Prostate gland (tissue), 2 donors: ENCODE measurements at regions not wholly inside any gene's neighbourhood (a gene's known extent, or its start where the extent isn't known, plus 50 kb on each side); places are given as distances from the start of the nearest gene placed in this dataset.
"Not testable (repeated sequence)": the region's sequence is repeated elsewhere in the genome, so short reads cannot be mapped to it uniquely, and the experiment has no call there.

Experiments
- DNase-seq: peaks from one replicate; pipeline ENCODE4 v3.0.0-alpha.2; 2019; ENCODE audit warnings: low spot score
- H3K27ac ChIP-seq, 2 donors: fragments of 200-600 bp; sonication (generic); 2 replicates each; pipeline ENCODE4 v1.5.1; 2017 to 2019
- H3K27me3 ChIP-seq: fragments of 200-600 bp; sonication (generic); replicated peaks from 2 replicates; pipeline ENCODE4 v1.5.1; 2019; ENCODE audit not compliant: insufficient read depth
- H3K36me3 ChIP-seq, 2 donors: fragments of 200-600 bp; sonication (generic); 1 replicate in 1 of 2; 2 replicates in 1 of 2; pipeline versions ENCODE4 v1.5.1 to v1.8.1; 2017 to 2019
- H3K4me1 ChIP-seq: fragments of 200-600 bp; sonication (generic); replicated peaks from 2 replicates; pipeline ENCODE4 v1.5.1; 2019
- H3K4me3 ChIP-seq, 2 donors: fragments of 200-600 bp; sonication (generic); 2 replicates each; pipeline ENCODE4 v1.5.1; 2017 to 2019
- H3K9me3 ChIP-seq: fragments of 200-600 bp; sonication (generic); 2 replicates; pipeline ENCODE4 v1.5.1; 2017
- CTCF ChIP-seq, 4 experiments: fragments of 200-600 bp in 2 of 4; fragments of 450-650 bp in 2 of 4; sonication (generic) in 2 of 4; IDR thresholded peaks; 1 replicate in 3 of 4; 2 replicates in 1 of 4; pipeline ENCODE4 v1.5.1; 2016 to 2019; ENCODE audit warnings: antibody characterized with exemption in 4 of 4, mild to moderate bottlenecking in 2 of 4, moderate library complexity in 2 of 4
- POLR2A ChIP-seq: fragments of 450-650 bp; IDR thresholded peaks from one replicate; pipeline ENCODE4 v1.6.1; 2016; ENCODE audit warnings: antibody characterized with exemption, mild to moderate bottlenecking
- POLR2AphosphoS5 ChIP-seq: sonication (generic); formaldehyde crosslinking; IDR thresholded peaks from one replicate; pipeline ENCODE4 v1.6.1; 2017; ENCODE audit warnings: antibody characterized with exemption
- WGBS: methylation state at CpG from one replicate; pipeline ENCODE4 v1.1.5; 2018; 5-methylcytosine and 5-hydroxymethylcytosine counted together
- intact Hi-C: fragments of 100-400 bp; cut with DNase I; formaldehyde crosslinking; loops from one replicate; pipeline ENCODE4 v1.14.2; 2022

DNA sequence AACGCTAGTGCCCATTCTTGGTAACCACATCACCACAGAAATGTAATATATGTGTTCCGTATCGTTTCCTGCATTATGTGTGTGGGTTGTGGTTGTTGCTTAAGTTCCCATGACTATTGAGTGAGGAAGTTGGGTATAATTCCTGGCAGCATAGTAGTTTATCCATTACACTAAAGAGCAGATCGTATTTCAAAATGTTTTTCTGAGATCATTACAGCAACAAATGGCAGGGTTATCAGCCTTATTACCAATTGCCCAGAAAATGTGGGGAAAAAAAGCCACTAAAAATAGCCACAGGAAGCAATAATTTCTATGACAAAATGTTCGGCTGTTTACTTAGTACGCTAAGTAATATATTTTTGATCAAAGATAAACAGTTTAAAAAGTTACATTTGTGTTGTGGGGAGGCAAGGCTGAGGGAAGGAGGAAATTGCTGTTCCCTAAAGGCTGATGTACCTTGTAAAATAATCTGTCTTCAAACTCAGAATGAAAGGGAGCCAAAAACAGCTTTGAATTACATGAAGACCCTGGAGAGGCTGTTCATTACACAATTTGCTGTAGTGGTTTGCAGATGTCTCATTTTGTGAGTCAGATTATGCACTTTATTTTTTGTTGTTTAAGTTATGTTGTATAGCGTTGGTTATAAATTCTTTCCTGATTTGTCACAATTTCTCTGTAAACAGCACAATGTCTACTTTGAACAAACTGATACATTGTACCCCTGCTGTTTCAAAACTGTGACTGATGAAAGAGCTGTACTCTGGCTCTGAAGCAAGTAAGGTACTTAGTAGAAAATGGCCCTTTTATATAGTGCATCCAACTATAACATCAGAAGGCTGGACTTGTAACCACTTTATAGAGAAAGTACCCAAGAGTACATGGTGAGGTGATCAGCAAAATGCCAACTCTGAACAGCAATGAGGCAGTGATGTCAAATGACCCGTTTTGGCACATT lies 1028.5 kb downstream of the NR2F1-AS1 start:
- Histone ChIP-seq H3K4me3 (no peak overlapping the region), H3K4me1 (no peaks in the 10 kb centered on the region), H3K27ac (peak overlapping the region in 1 of 2 donors; percentile 7), H3K9me3 (no peaks in the 10 kb centered on the region), H3K27me3 (no peaks in the 10 kb centered on the region), H3K36me3 (no peaks in the 10 kb centered on the region)
- DNase-seq = no peak
- intact Hi-C loops = no loop called here
- no peak for TF ChIP-seq POLR2A
- TF ChIP-seq CTCF (IDR thresholded peaks at IDR 0.05) = no peak
- no peak for TF ChIP-seq POLR2AphosphoS5
- WGBS = 23% methylated on average over 8 of the region's 8 CpGs

DNA sequence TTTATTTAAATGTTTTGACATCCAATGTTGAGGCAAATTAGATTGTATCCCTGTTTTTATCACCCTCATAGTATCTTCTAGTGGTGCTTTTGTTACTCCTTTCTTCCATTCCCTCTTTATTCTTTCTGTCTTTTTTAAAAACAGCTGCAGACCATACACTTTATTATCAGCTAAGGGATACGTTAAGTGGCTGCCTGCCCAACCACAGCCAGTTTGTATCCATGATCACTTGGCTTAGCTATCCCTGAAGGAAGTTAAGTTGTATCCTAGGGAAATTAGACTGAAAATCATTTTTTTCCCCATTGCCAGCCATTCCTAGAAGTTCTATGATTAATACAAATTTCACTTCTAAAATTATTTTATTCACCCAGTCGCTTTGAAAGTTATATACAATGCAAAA lies 1032.7 kb downstream of the NR2F1-AS1 start:
- DNase-seq = no peak
- intact Hi-C loops = no loop called here
- H3K4me1 ChIP-seq = no peaks in the 10 kb centered on the region

DNA sequence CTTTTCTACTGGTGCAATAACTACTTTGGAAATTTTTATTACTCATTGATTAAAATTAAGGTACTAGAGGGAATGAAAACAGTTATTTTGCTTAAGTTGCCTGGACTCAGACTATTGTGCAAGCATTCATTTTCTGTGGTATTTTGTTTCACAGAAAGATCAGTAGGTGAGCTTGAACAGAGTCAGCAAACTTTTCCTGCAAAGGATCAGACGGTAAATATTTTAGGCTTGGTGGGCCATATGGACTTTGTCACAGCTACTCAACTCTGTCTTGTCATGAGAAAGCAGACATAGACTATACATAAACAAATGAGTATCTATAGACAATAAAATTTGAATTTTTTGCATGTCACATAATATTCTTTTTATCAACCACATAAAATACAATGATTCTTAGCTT lies 1036.4 kb downstream of the NR2F1-AS1 start:
- no peaks in the 10 kb centered on the region for H3K36me3 ChIP-seq
- H3K4me3 ChIP-seq = no peak overlapping the region
- no peaks in the 10 kb centered on the region for H3K9me3 ChIP-seq
- intact Hi-C loops = no loop called here
- no peaks in the 10 kb centered on the region for H3K4me1 ChIP-seq
- H3K27ac ChIP-seq = no peak overlapping the region
- WGBS = 83% methylated on average over 1 of the region's 1 CpG
- no peaks in the 10 kb centered on the region for H3K27me3 ChIP-seq
- DNase-seq = no peak
- no peak for TF ChIP-seq POLR2A

More for the DNA sequence above, 1032.7 kb downstream of the NR2F1-AS1 start:
- Histone ChIP-seq H3K27ac (no peak overlapping the region), H3K4me3 (no peak overlapping the region), H3K9me3 (no peaks in the 10 kb centered on the region), H3K36me3 (no peaks in the 10 kb centered on the region), H3K27me3 (no peaks in the 10 kb centered on the region)
- 70% methylated on average over 2 of the region's 2 CpGs for WGBS
- TF ChIP-seq CTCF (IDR thresholded peaks at IDR 0.05) (no peak), POLR2AphosphoS5 (no peak), POLR2A (no peak)

- 76% methylated on average over 3 of the region's 3 CpGs for WGBS
- intact Hi-C loops = no loop called here
- Histone ChIP-seq H3K4me3 (no peak overlapping the region), H3K9me3 (no peaks in the 10 kb centered on the region), H3K27ac (no peak overlapping the region), H3K27me3 (no peaks in the 10 kb centered on the region), H3K4me1 (no peaks in the 10 kb centered on the region), H3K36me3 (no peaks in the 10 kb centered on the region)
- no peak for DNase-seq
- TF ChIP-seq POLR2A = no peak
- TF ChIP-seq POLR2AphosphoS5 = no peak
- TF ChIP-seq CTCF (IDR thresholded peaks at IDR 0.05) = no peak
These were observed 1037.0 kb downstream of the NR2F1-AS1 start for GRCh38 chr5:92544036-92544435.

DNA sequence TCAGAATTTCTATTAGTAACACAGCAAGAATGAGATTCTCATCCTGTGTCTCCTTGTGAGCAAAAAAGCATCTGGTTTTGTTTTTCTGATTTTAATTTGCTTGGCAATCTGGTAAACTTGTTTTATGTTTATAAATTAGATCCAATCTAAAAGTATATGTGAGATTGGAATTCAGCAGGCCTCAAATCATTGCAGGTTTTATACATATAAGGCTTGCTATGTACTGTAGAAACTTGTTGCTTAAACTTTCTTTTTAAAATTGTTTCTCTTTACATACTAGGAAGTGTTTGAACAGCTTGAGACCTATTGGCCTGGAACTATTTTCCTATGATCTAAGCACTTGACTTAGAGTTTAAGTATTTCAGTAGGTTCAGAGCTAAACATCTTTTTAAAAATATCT lies 1037.8 kb downstream of the NR2F1-AS1 start:
- H3K27me3 ChIP-seq = no peaks in the 10 kb centered on the region
- no peaks in the 10 kb centered on the region for H3K9me3 ChIP-seq
- no peaks in the 10 kb centered on the region for H3K4me1 ChIP-seq
- no peak overlapping the region for H3K4me3 ChIP-seq
- no peak for DNase-seq
- intact Hi-C loops = no loop called here
- no peaks in the 10 kb centered on the region for H3K36me3 ChIP-seq
- TF ChIP-seq POLR2A = no peak
- TF ChIP-seq POLR2AphosphoS5 = no peak
- TF ChIP-seq CTCF (IDR thresholded peaks at IDR 0.05) = no peak
- no peak overlapping the region for H3K27ac ChIP-seq

DNA sequence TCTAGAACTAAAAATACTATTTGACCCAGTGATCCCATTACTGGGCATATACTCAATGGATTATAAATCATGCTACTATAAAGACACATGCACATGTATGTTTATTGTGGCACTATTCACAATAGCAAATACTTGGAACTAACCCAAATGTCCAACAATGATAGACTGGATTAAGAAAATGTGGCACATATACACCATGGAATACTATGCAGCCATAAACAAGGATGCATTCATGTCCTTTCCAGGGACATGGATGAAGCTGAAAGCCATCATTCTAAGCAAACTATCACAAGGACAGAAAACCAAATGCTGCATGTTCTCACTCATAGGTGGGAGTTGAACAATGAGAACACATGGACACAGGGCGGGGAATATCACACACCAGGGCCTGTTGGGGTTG lies 1039.0 kb downstream of the NR2F1-AS1 start:
- H3K4me3 ChIP-seq, DNase-seq, H3K4me1 ChIP-seq, H3K27ac ChIP-seq, H3K36me3 ChIP-seq, H3K27me3 ChIP-seq, intact Hi-C loops, H3K9me3 ChIP-seq: not testable (repeated sequence)
- 93% methylated on average over 1 of the region's 1 CpG for WGBS
